GM18507 (cell line): ENCODE measurements at regions not wholly inside any gene's neighbourhood (a gene's known extent, or its start where the extent isn't known, plus 50 kb on each side); places are given as distances from the start of the nearest gene placed in this dataset.

Experiments
- DNase-seq: peaks from one replicate; pipeline ENCODE4 v3.0.0; 2011; ENCODE audit warnings: low read depth; ENCODE audit not compliant: insufficient read length; ENCODE audit errors: extremely low spot score
- FAIRE-seq: peaks from 2 replicates; lab custom pipeline; 2011; peaks lifted over from hg19 to GRCh38; lab: Jason Lieb, UNC

DNA sequence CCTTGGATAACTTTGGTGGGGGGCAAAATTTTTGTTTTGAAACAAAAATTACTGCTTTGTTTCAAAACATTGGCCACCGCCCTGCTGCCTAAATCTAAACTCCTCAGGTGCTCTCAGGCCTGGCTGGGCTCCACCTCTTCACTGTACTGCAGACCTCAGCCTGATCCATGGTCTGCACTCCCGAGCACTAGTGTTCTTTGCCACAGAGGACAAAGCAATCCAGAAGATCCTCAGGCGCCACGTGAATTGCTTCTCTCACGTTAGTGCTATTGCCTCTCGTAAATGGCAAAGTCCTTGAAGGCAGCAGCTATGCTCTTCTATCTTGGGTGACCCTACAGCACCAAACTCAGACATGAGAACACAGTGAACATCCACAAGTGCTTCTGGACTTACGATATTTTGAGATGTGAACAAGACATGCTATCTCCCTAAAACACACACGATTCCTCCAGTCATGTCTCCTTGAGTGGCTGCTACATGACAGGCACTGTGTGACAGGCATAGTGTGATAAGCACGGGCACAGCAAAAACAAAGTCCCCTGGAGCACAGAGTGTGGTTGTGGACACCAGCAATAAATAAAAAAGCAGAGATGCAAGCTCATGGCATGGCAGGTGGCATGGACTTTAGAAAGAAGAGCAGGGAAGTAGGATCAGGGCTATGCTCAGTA, 582.1 kb upstream of the DPP6 start:
- FAIRE-seq (no peak), DNase-seq (no peak)

- DNase-seq (no peak), FAIRE-seq (no peak)
Measured at GRCh38 chr7:153472516-153472915, 579.7 kb upstream of the DPP6 start.

GRCh38 chr7:153473185-153473584, 579.0 kb upstream of the DPP6 start:
- FAIRE-seq (no peak), DNase-seq (no peak)

DNA sequence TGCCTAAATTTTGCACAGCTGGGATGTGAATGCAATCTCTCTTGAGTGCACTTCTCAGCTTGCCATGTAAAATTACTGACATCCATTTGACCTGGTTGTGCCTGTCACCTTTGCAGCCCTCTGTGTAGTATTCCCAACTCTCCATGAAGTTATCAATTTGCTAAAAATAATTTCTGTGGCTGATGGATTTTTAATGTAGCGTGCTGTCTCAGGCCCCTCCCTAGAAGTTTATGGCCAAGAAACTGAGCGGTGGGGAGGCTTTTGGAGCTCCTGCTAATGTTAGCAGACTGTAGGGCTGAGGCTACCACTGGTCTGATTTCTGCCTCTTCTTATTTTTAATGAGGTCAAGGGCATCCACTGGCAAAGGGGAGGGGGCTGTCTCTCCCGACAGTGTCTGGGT, 577.0 kb upstream of the DPP6 start:
- DNase-seq: no peak
- FAIRE-seq: no peak

DNA sequence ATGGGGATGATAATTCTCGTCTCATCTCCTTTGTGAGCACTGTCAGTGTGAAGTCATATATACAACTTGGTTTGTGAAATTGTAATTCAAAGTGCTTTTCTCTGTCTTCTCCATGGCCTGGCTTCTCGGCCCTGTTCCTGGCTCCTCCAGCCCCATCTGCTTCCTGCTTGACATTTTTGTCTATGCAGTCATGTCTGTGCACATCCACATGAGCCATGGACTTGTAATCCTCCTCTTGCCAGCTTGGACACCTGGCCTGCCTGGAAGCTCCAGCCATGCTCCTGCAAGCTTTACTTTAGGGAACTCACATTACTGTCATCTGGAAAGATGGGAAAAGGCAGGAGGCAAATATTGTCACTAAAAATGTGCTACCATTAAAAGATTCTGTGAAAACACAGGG, 576.0 kb upstream of the DPP6 start:
- FAIRE-seq (no peak), DNase-seq (no peak)

DNA sequence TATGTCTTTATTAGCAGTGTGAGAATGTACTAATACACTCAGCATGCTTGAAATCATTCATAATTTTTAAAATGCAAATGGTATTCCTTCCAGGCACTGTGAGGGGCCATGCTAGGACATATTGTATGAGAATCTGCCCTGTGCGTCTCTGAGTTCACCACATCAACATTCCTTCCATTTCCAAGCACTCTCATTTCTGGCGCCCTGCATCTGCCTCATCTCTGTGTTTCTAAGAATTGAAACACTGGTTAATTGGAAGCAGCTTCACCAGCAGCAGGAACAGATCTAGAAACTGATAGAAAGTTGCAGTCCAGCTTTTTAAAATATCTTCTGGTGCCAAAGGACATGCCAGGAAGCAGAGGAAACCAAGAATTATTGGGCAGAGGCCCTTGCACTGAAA, 555.9 kb upstream of the DPP6 start:
- FAIRE-seq (no peak), DNase-seq (no peak)

GRCh38 chr7:153503093-153503492, 549.1 kb upstream of the DPP6 start:
- DNase-seq (no peak), FAIRE-seq (no peak)

DNA sequence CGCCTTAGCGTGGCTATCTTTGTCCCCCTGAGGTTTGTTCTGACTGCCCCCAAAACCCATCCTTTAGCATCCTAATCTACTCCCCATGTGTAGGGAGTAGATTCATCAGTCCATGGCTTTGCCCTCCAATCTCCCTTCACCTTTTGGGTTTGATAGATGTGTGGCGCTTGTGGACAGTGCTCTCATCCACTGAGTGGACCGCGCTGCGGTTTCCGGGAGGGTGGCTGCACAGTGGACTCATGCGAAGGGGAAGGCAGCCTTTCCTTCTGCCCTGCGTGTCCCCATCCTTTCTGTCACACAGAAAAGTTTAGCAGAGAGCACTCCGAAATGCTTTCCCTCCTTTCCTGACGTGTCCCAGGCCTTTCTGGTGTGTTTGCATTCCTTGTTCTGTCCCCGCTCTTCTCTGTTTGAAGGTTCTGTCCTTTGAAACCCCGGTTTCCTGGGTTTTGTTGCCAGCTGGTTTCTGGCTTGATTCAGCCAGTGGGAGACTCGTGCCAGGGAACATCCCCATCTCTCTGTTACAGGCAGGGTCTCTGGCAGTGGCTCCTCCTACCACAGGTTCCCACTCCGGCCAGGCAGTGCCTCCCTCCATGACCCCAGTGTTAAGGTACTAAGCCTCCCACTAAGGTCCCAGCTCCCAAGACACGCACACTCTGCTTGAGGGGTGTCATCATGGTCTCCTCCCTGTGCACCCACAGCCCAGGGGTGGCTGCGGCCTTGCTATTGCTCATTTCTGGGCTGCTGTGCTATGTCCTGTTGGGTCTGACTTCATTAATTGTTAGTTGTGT, 547.7 kb upstream of the DPP6 start:
- DNase-seq (no peak), FAIRE-seq (no peak)

DNA sequence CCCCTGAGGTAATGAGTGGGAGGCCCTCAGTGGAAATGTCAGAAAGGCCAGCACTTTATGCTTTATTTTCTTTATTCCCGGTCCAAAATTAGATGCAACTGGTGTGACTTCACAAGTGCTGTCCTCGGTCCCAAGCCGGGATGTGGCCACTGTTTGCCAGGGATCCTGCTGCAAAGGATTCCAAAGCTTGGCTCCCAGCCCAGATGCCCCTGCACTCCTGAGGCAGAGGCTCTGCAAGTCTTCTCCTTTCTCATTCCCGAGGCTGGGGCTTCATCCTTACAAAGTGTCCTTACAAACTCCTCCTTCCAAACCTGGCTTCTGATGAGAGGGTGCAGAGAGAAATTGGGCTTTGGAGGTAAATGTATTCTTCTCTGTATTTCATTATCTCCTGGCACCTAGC, 544.3 kb upstream of the DPP6 start:
- DNase-seq (no peak), FAIRE-seq (no peak)

- no peak for FAIRE-seq
- no peak for DNase-seq
Measured at GRCh38 chr7:153509768-153510167, 542.4 kb upstream of the DPP6 start.

DNA sequence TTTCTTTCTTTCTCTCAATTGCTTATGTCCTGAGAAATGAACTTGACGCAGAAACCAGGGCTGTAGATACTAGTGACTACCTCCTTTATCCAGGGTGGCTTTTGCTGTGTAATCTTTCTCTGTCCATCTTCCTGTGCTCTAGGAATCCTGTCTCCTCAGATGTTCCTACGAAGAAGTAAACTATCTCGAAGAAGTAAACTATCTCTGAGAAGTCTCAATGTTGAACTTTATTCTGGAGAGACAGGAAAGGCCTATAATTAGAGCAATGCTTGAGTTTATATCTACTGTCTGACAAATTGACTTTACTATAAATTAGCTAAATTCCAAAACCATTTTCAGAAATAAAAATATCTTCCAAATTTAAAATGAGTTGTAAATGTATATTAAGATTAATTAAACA, 541.5 kb upstream of the DPP6 start:
- DNase-seq: no peak

GRCh38 chr7:153514032-153514431, 538.2 kb upstream of the DPP6 start:
- DNase-seq: no peak
- no peak for FAIRE-seq

More for the DNA sequence above, 541.5 kb upstream of the DPP6 start:
- no peak for FAIRE-seq

DNA sequence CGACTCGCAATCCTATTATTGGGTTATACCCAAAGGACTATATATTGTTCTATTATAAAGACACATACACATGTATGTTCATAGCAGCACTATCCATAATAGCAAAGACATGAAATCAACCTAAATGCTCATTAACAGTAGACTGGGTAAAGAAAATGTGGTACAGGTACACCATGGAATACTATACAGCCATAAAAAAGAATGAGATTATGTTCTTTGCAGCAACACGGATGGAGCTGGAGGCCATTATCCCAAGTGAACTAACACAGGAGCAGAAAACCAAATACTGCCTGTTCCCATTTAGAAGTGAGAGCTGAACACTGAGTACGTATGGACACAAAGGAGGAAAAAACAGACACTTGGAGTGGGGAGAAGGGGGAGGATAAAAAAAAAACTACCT, 536.8 kb upstream of the DPP6 start:
- no peak for FAIRE-seq
- no peak for DNase-seq

DNA sequence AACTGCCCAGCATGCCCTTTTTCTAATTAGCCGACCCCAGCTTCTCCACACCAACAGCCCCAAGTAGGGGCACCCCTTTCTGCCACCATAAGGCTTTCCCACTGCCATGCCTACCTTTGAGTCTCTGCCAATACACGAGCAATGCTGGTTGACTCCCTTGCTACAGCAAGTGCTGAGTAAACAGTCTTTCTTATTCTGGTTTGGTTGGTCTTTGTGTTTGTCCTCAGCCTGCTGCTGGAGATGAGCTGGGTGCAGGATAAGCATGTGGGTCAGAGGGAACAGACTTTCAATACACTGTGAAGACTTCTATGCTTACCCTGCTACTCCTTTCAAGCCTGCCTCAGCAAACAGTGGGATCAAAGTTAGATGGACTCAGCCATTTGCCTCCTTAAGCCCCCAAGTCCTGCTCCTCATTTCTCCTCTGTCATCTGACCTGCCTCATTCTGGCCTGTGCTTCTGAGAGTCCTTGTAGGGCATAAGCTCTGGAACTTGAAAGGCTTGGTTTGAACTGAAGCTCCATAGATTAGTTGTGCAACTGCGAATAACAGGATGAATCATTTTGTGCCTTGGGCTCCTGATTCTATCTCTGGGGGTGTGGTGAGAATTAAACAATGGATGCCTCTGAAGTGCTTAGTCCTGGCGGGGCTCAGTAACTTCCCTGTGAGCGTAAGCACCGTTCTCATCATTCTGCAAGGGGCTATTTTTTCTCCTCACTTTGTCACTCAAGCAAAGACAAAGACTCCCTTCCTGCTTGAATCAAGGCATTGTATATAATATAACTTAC, 533.8 kb upstream of the DPP6 start:
- FAIRE-seq (no peak), DNase-seq (no peak)

DNA sequence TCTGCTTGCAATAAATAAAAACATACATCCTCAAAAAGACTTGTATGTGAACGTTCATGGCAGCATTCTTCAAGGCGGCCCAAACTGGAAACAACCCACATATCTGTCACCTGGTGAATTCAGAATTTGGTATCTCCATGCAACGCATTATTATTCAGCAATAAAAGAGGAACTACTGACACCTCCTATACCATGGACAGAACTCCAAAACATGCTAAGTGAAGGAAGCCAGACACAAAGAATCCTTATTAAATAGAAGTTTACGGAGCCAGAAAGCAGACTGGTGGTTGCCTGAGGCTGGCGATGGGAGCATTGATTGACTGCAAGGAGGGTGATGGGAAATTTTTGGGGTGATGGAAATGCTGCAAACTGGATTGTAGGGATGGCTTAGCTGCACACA, 530.8 kb upstream of the DPP6 start:
- FAIRE-seq (no peak), DNase-seq (no peak)

- DNase-seq (no peak), FAIRE-seq (no peak)
Measured at GRCh38 chr7:153522261-153522660, 529.9 kb upstream of the DPP6 start.

DNA sequence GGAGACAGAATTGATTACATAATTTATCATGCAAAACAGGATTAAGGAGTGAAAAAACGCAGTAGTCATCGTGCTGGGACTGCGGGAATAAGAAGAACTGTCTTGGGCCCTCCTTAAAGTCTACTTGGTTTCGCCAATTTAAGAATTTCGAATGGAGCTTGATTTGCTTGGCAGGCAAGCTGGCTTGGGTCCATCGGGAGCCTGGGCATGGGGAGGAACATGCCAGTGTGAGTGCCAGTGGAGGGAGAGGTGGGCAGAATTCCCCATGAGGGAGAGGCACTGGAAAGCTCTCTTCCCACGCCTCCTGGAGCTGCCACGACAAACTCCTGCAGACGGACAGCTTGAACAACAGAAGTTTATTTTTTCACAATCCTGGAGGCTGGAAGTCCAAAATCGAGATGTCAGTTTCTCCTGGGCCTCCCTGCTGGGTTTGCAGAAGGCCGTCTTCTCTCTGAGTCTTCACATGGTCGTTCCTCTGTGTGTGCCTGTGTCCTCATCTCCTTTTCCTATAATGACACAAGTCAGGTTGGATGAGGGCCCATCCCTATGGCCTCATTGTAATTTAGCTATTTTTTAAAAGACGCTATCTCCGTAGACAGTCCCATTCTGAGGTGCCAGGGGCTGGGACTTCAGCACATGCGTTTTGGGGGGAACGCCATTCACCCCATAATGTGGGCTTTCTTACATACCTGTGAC, 528.7 kb upstream of the DPP6 start:
- DNase-seq: no peak

GRCh38 chr7:153524070-153524601, 528.1 kb upstream of the DPP6 start:
- DNase-seq: no peak
- FAIRE-seq: no peak

More for the DNA sequence above, 528.7 kb upstream of the DPP6 start:
- no peak for FAIRE-seq

GRCh38 chr7:153529100-153529499, 523.1 kb upstream of the DPP6 start:
- no peak for FAIRE-seq
- no peak for DNase-seq
